Kidney epithelial cell (primary cell): ENCODE measurements at regions not wholly inside any gene's neighbourhood (a gene's known extent, or its start where the extent isn't known, plus 50 kb on each side); places are given as distances from the start of the nearest gene placed in this dataset.
A peak's percentile ranks its signal among the peaks of the same experiment; 100 is the strongest.

Experiments
- DNase-seq: peaks from one replicate; pipeline ENCODE4 v3.0.0-alpha.2; 2010; ENCODE audit warnings: low read depth
- H3K27me3 ChIP-seq: 2 replicates; pipeline ENCODE4 v1.6.0; 2011; ENCODE audit warnings: low read length; ENCODE audit not compliant: control insufficient read depth, insufficient read depth
- H3K36me3 ChIP-seq: 2 replicates; pipeline ENCODE4 v1.5.1; 2011; ENCODE audit warnings: low read length; ENCODE audit not compliant: control insufficient read depth, insufficient read depth
- H3K4me3 ChIP-seq: 2 replicates; pipeline ENCODE4 v1.5.1; 2011; ENCODE audit warnings: low read depth, mild to moderate bottlenecking, control low read depth, low read length
- CTCF ChIP-seq: IDR thresholded peaks from 2 replicates; pipeline ENCODE4 v1.5.1; 2011; ENCODE audit warnings: mild to moderate bottlenecking, moderate library complexity, low read length, control low read depth, inconsistent platforms; ENCODE audit not compliant: insufficient read depth, poor library complexity, severe bottlenecking

- no peak for DNase-seq
- H3K36me3 ChIP-seq = no peaks in the 10 kb centered on the region
- H3K4me3 ChIP-seq = no peak overlapping the region
- no peaks in the 10 kb centered on the region for H3K27me3 ChIP-seq
- TF ChIP-seq CTCF = no peak
Observed at GRCh38 chr2:205905576-205905975, 180.4 kb downstream of the INO80D start.

- no peak for DNase-seq
- Histone ChIP-seq H3K27me3 (no peaks in the 10 kb centered on the region), H3K4me3 (no peak overlapping the region), H3K36me3 (no peaks in the 10 kb centered on the region)
- no peak for TF ChIP-seq CTCF
Observed at GRCh38 chr2:205904873-205905272, 181.1 kb downstream of the INO80D start.

GRCh38 chr2:205903549-205904129 lies 182.3 kb downstream of the INO80D start:
- DNase-seq = no peak
- TF ChIP-seq CTCF = peak; percentile 48
- no peak overlapping the region for H3K4me3 ChIP-seq
- no peaks in the 10 kb centered on the region for H3K36me3 ChIP-seq
- H3K27me3 ChIP-seq = no peaks in the 10 kb centered on the region

- Histone ChIP-seq H3K27me3 (no peaks in the 10 kb centered on the region), H3K36me3 (no peaks in the 10 kb centered on the region), H3K4me3 (no peak overlapping the region)
- DNase-seq = no peak
- TF ChIP-seq CTCF = no peak
Observed at GRCh38 chr2:205902900-205903237, 183.1 kb downstream of the INO80D start.

- no peak for TF ChIP-seq CTCF
- H3K27me3 ChIP-seq = no peaks in the 10 kb centered on the region
- H3K4me3 ChIP-seq = no peak overlapping the region
- no peaks in the 10 kb centered on the region for H3K36me3 ChIP-seq
- no peak for DNase-seq
Observed at GRCh38 chr2:205902041-205902899, 183.7 kb downstream of the INO80D start.
